ENCODE measurements at regions not wholly inside any gene's neighbourhood (a gene's known extent, or its start where the extent isn't known, plus 50 kb on each side); places are given as distances from the start of the nearest gene placed in this dataset.
"Not testable (repeated sequence)": the region's sequence is repeated elsewhere in the genome, so short reads cannot be mapped to it uniquely, and the experiment has no call there.

- DNase-seq (ENCODE audit: low read depth): no peak
Observed at GRCh38 chrX:16067886-16068515, 55.4 kb upstream of the GRPR start.

- no peak for DNase-seq (ENCODE audit: low read depth)
Observed at GRCh38 chrX:16063921-16064320, 59.4 kb upstream of the GRPR start.

GRCh38 chrX:16063141-16063540, 60.2 kb upstream of the GRPR start:
- no peak for DNase-seq (ENCODE audit: low read depth)

- DNase-seq (ENCODE audit: low read depth): no peak
Observed at GRCh38 chrX:16061296-16061695, 62.1 kb upstream of the GRPR start.

- no peak for DNase-seq (ENCODE audit: low read depth)
Observed at GRCh38 chrX:16060252-16060651, 63.1 kb upstream of the GRPR start.

- not testable (repeated sequence) for DNase-seq (ENCODE audit: low read depth)
Observed at GRCh38 chrX:16049126-16049525, 74.2 kb upstream of the GRPR start.

GRCh38 chrX:16042980-16043379, 80.4 kb upstream of the GRPR start:
- DNase-seq (ENCODE audit: low read depth): no peak

GRCh38 chrX:16039834-16040233, 83.5 kb upstream of the GRPR start:
- DNase-seq (ENCODE audit: low read depth): no peak

- DNase-seq (ENCODE audit: low read depth): no peak
Observed at GRCh38 chrX:16039363-16039762, 84.0 kb upstream of the GRPR start.

- no peak for DNase-seq (ENCODE audit: low read depth)
Observed at GRCh38 chrX:16033331-16033730, 90.0 kb upstream of the GRPR start.

GRCh38 chrX:16028576-16028975, 94.8 kb upstream of the GRPR start:
- no peak for DNase-seq (ENCODE audit: low read depth)

GRCh38 chrX:16023790-16024734, 99.3 kb upstream of the GRPR start:
- no peak for DNase-seq (ENCODE audit: low read depth)

GRCh38 chrX:16022580-16023200, 100.7 kb upstream of the GRPR start:
- no peak for DNase-seq (ENCODE audit: low read depth)

- DNase-seq (ENCODE audit: low read depth): no peak
Observed at GRCh38 chrX:16018291-16018690, 105.1 kb upstream of the GRPR start.

- no peak for DNase-seq (ENCODE audit: low read depth)
Observed at GRCh38 chrX:16014171-16014570, 109.2 kb upstream of the GRPR start.

- no peak for DNase-seq (ENCODE audit: low read depth)
Observed at GRCh38 chrX:16012250-16012649, 111.1 kb upstream of the GRPR start.

- no peak for DNase-seq (ENCODE audit: low read depth)
Observed at GRCh38 chrX:16005917-16006316, 117.4 kb upstream of the GRPR start.

GRCh38 chrX:16002185-16002584, 121.2 kb upstream of the GRPR start:
- no peak for DNase-seq (ENCODE audit: low read depth)

GRCh38 chrX:15998350-15998749, 125.0 kb upstream of the GRPR start:
- DNase-seq (ENCODE audit: low read depth): no peak

GRCh38 chrX:15989716-15990115, 133.6 kb upstream of the GRPR start:
- no peak for DNase-seq (ENCODE audit: low read depth)

- DNase-seq (ENCODE audit: low read depth): no peak
Observed at GRCh38 chrX:15988661-15989603, 134.3 kb upstream of the AP1S2 start.

GRCh38 chrX:15985937-15986336, 131.3 kb upstream of the AP1S2 start:
- DNase-seq (ENCODE audit: low read depth): peak; percentile 12

Measured in activated T-cell treated with anti-CD3 and anti-CD28 coated beads for 24 hours (primary cell).